Hematopoietic multipotent progenitor cell treated with erythropoietin and hydrocortisone succinate and interleukin-3 and kit ligand, for 6 days (in vitro differentiated cells): ENCODE measurements at regions not wholly inside any gene's neighbourhood (a gene's known extent, or its start where the extent isn't known, plus 50 kb on each side); places are given as distances from the start of the nearest gene placed in this dataset.

Experiments used
- DNase-seq: peaks from one replicate; pipeline ENCODE4 v3.0.0-alpha.2; 2015

DNA sequence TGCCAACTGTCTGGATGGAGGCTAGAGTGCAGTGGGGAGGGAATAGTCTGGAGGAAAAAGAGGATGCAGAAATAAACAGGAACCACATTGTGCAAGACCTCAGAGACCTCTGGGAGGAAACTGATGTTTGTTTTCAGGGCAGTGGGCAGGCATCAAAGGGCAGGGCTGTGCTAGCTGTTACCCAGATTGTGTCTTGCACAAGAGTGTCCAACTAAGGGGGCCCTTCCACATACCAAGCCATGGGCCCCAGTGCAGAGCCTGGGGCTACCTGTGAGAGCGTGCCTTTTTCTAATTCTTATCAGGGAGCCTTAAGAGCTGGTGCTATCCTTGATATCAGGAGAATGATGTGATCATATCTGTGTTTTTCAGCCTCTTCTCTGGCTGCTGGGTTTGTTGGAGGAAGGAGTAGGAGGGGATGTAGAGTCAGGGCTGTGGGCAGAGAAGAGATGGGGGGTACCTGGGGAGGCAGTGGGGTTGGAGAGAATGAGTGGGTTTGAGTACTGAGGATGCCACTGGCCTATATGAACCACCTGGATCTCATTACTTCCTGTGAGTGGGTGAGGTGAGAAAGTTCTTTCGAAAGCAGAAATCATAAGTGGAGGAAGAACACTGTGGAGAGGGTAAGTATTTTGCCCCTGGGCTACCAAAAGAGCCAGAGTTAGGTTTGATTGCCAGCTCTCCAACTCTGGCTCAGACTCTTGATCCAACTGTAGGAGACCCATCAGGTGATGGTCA lies 259.2 kb upstream of the CRY1 start:
- peak; percentile 17 for DNase-seq

- no peak for DNase-seq
These were observed 260.0 kb upstream of the CRY1 start for GRCh38 chr12:107353312-107353711.

GRCh38 chr12:107355004-107355565 lies 261.7 kb upstream of the CRY1 start:
- DNase-seq: no peak

DNA sequence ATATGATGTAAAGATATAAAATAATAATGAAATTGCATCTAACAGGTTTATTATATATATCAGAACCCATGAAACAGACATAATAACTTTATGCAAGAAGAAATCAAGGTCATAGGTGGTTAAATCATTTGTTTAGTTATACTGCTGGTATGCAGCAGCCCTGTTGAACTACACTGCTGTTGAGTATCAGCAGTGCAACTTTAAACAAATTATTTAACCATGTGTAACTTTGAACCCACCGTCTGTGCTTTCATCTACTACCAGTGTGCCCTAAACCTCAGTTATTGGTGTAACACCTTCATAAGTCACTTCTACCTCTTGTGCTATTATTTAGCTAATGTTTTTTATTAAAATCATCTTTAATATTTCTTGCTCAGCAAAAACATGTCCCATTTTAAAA lies 262.3 kb upstream of the CRY1 start:
- DNase-seq: no peak

DNA sequence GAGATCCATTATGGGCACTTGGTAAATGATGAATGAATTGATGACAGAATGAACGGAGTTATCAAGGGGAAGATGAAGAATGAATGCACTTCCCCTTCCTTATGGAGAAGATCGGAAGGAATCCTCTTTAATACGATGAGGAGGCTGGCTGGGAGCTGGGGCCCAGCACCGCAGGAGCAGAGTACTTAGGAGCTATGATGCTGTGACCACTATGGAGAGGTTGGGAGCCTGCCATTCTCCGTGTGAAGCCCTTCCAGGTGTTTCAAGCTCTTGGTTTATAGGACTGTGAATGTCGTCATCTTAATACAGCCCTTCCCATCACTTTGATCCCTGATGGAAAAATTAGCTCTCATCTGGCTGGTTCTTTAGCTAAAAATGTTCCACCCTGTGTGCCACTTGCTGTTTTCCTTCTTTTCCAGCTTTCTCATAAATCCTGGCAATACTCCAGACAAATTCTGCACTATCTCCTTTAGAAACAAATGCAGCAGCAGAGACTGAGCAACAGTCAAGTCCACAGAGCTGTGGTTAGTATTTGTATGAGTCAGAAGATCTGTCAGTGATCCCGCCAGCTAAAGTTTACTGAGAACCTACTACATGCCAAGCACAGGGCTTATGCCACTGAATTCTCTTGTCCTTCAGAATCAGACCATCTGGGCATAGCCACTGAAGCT lies 263.1 kb upstream of the CRY1 start:
- DNase-seq: no peak

DNA sequence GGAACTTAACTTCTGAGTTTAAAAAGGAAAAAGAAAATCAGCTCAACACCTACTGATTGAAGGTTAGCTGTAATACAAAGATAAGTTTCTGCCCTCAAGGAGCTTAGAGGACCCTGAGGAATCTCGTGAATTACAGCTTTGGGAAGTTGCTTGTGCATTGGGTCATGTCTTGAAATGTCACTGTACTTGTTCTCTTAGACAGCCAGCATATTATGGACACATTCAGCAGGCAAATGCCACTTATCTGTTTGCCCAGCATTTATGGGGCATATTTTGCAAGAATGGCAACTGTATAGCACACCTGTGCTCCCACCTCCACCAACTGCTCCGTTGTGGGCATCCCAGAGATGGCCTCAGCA lies 263.6 kb upstream of the CRY1 start:
- DNase-seq: no peak

GRCh38 chr12:107359382-107359781 lies 266.0 kb upstream of the CRY1 start:
- no peak for DNase-seq

- no peak for DNase-seq
These were observed 266.7 kb upstream of the CRY1 start for GRCh38 chr12:107360033-107360432.

GRCh38 chr12:107360482-107360881 lies 267.1 kb upstream of the CRY1 start:
- DNase-seq: no peak

DNA sequence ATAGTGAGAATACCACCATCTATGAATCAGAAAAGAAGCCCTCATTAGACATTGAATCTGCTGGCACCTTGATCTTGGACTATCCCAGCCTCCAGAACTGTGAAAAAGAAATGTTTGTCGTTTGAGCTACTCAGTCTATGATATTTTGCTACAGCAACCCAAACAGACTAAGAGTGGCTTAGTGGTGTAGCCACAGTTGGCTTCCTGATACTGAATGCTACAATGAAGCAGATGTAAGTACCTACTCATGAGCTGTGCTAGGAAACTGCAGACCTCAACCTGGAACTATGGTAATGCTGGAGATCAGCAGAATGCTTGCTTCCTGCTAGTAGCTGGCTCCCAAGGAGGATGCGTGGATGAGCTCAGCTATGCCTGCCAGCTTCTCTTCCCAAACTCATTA lies 268.6 kb upstream of the CRY1 start:
- no peak for DNase-seq

GRCh38 chr12:107362960-107363359 lies 269.6 kb upstream of the CRY1 start:
- DNase-seq: no peak

DNA sequence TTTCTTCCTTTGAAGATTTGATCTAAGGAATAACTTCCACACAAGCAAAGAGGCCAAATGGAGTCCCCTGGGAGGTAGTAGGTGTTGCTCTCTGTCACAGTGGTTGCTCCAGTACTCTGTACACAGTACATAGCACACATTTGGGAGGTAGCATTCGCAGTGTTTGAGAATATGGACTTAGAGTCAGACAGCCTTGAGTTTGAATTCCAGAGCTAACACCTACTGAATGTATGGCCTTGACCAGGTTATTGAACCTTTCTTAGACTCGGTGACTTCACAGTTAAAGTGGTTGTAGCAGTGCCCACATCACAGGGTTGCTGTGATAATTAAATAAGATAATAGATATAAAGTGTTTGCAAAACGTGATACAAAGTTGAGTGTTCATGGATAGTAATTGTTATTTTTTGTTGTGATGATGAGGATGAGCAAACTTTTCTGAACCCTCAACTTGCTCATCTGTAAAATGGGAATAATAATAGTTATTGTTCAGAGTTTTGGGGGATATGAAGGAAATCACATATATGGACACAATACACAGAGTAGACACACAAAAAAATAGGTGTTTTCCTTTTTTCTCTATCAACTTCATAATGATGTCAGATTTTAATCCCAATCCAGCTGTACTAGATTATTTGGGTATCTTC lies 271.6 kb upstream of the CRY1 start:
- no peak for DNase-seq

- DNase-seq: no peak
These were observed 272.4 kb upstream of the CRY1 start for GRCh38 chr12:107365703-107366102.

DNA sequence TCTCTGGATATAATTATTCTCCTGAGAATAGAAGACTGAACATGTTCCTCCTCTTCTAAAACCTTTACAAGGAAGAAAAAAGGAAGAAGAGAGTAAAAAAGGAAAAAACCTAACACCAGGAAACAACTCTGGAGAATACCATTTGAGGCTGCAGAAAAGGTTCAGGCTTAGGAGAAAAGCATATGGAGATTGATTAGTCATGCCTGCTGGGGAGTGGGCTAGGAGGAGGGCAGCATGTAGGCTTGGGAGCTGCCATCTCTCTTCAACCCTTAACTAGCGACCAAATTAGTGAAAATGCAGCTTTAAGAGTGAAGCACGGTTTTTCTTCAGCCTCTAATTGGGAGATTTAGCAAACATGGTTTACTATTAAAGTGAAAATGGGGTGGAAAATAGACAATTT lies 273.0 kb upstream of the CRY1 start:
- no peak for DNase-seq

DNA sequence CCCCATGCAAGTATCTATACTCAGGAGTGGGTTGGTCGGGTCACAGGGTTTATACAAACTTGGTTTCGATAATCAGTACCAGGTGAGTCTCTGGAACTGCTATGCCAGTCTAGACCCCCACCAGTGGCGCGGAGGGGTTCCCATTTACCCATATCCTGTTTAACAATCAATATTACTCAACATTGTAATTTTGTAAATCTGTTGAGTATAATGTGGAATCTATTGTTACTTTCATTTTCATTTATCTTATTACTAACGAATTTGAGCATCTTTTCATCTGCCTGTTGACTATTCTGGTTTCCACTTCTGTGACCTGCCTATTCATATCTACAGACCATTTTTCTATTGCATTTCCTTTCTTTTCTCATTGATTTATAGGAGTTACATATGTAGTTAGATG lies 275.2 kb upstream of the CRY1 start:
- DNase-seq: no peak

DNA sequence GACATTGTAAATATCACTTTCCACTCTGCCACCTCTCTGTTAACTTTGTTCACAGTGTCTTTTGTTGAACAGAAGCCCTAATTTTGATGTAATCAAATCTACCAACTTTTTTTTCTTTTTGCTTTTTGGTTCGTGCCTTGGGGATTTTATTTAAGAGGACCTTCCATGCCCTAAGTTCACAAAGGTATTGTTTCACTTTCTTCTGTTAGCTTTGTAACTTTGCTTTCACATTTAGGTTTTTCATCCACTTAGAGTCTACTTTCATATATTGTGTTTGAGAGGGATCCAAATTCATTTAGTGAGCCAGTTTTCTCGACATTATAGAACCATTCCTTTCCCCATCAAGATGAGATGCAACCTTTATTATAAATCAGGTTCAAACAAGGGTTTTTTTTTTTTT lies 275.7 kb upstream of the CRY1 start:
- DNase-seq: no peak

- no peak for DNase-seq
These were observed 276.3 kb upstream of the CRY1 start for GRCh38 chr12:107369679-107370078.

DNA sequence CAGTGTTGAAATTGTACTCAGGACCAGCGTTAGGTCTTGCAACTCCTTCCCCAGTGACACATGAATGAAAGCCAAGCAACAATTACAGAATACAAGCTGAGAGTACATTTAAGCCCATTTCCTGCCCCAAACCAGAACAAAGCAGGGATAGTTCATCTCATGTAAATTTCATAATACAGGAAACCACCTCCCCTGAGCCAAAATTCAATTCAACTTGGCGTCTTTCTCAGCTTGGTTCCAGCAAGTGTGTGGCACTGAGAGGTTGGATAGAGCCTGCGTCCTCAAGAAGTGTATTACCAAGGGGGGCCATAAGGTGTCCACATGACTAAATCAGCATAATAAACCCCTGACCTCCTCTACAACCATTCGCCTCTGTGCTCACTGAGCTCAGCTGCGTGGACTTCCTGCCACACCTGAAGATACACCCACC lies 278.9 kb upstream of the CRY1 start:
- peak; percentile 38 for DNase-seq

GRCh38 chr12:107373238-107373809 lies 280.0 kb upstream of the CRY1 start:
- DNase-seq: no peak

- DNase-seq: no peak
These were observed 281.0 kb upstream of the CRY1 start for GRCh38 chr12:107374161-107374840.

- no peak for DNase-seq
These were observed 281.9 kb upstream of the CRY1 start for GRCh38 chr12:107375231-107375630.

- no peak for DNase-seq
These were observed 284.4 kb upstream of the CRY1 start for GRCh38 chr12:107377596-107378385.
